WERI-Rb-1 (cell line): ENCODE measurements at regions not wholly inside any gene's neighbourhood (a gene's known extent, or its start where the extent isn't known, plus 50 kb on each side); places are given as distances from the start of the nearest gene placed in this dataset.
A peak's percentile ranks its signal among the peaks of the same experiment; 100 is the strongest.

Source experiments
- DNase-seq: peaks from one replicate; pipeline ENCODE4 v3.0.0-alpha.2; 2020
- H3K27ac ChIP-seq: fragments of 250-450 bp; sonication (Bioruptor Pico); 2 replicates; pipeline ENCODE4 v1.5.1; 2020; ENCODE audit warnings: mild to moderate bottlenecking, moderate library complexity
- H3K27me3 ChIP-seq: fragments of 250-450 bp; sonication (Bioruptor Pico); 2 replicates; pipeline ENCODE4 v1.5.1; 2021; ENCODE audit warnings: mild to moderate bottlenecking, low read depth, moderate library complexity; ENCODE audit not compliant: insufficient read depth, severe bottlenecking
- H3K36me3 ChIP-seq: fragments of 250-450 bp; sonication (Bioruptor Pico); 2 replicates; pipeline ENCODE4 v1.5.1; 2020; ENCODE audit warnings: mild to moderate bottlenecking, moderate library complexity
- H3K4me3 ChIP-seq: 2 replicates; pipeline ENCODE4 v1.5.1; 2011; ENCODE audit warnings: low read depth, mild to moderate bottlenecking, control low read depth, low read length
- H3K9me3 ChIP-seq: fragments of 250-450 bp; sonication (Bioruptor Pico); 2 replicates; pipeline ENCODE4 v1.5.1; 2021; ENCODE audit warnings: mild to moderate bottlenecking, moderate library complexity; ENCODE audit not compliant: severe bottlenecking
- TF ChIP-seq, protein P1 (sequence below): IDR thresholded peaks from 2 replicates; pipeline ENCODE4 v1.5.1; 2011; ENCODE audit warnings: low read depth, mild to moderate bottlenecking, control low read depth, inconsistent platforms, low read length

DNA sequence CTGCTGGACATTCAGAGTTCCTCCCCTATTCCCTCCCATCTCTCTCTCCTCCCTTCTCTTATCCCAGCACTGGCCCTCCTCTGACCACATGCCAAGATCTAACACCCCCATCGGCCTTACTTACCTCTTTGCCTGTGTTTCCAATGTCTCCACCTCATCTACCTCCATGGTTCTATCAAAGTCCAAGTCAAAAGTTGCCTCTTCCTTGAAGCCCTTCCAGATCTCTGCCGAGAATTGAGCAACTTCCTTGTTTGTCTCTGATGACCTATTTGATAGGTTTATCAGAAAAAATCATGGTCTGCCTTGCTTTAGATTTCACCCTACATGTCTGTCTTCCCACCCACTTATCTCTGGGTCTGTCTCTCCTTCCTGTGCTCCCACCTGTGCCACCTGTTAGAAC lies 69.7 kb upstream of the ITGA11 start:
- no peak for DNase-seq
- Histone ChIP-seq H3K9me3 (no peaks in the 10 kb centered on the region), H3K27me3 (no peaks in the 10 kb centered on the region), H3K36me3 (no peaks in the 10 kb centered on the region), H3K27ac (no peak overlapping the region), H3K4me3 (no peak overlapping the region)
- TF ChIP-seq, protein P1, sequence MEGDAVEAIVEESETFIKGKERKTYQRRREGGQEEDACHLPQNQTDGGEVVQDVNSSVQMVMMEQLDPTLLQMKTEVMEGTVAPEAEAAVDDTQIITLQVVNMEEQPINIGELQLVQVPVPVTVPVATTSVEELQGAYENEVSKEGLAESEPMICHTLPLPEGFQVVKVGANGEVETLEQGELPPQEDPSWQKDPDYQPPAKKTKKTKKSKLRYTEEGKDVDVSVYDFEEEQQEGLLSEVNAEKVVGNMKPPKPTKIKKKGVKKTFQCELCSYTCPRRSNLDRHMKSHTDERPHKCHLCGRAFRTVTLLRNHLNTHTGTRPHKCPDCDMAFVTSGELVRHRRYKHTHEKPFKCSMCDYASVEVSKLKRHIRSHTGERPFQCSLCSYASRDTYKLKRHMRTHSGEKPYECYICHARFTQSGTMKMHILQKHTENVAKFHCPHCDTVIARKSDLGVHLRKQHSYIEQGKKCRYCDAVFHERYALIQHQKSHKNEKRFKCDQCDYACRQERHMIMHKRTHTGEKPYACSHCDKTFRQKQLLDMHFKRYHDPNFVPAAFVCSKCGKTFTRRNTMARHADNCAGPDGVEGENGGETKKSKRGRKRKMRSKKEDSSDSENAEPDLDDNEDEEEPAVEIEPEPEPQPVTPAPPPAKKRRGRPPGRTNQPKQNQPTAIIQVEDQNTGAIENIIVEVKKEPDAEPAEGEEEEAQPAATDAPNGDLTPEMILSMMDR = no peak

DNA sequence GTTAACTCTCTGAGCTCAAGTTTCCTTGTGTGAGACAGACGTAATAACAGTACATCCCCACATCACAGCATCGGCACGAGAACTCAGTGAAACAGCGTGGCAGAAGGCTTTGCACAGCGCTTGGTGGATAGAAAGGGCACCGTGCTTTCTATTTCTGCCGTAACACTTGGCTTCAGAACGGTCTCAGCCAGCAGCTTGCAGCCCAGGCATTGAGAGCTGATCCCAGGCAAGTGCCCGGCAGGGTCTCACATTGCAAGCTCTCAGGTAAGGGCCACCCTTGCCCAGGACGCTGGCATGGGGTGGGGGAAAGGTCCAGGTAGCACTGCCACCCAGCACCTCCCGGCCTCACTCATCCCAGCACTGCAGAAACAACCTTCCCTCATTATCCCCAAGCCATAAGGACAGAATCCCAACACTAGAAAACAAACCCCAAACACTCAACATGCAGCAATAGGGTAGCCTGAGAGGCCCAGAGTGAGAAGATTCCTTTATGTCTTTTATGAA lies 70.5 kb upstream of the ITGA11 start:
- no peaks in the 10 kb centered on the region for H3K36me3 ChIP-seq
- no peaks in the 10 kb centered on the region for H3K27me3 ChIP-seq
- no peak for DNase-seq
- no peak overlapping the region for H3K27ac ChIP-seq
- TF ChIP-seq, protein P1 = no peak
- H3K9me3 ChIP-seq = no peaks in the 10 kb centered on the region
- H3K4me3 ChIP-seq = no peak overlapping the region

DNA sequence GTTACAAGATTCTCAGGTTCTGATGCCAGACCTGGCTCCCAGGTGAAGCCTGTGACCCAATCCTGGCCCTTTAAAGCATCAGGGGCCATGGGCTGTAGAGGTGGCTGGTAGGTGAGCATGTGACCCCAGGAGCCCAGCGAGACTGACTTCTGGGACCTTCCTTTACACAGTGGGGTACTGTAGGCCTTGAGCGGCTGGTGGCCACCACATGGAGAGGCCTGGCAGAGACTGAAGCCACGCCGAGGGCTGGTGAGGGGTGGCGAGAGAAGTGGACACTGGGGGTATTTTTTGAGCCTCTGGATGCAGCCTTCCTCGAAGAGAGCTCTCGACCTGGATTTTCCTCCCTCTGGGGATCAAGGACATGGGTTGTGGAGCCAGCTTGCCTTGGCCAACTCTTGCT lies 71.2 kb upstream of the ITGA11 start:
- H3K36me3 ChIP-seq = no peaks in the 10 kb centered on the region
- TF ChIP-seq, protein P1 = no peak
- DNase-seq = no peak
- H3K27me3 ChIP-seq = no peaks in the 10 kb centered on the region
- H3K27ac ChIP-seq = no peak overlapping the region
- H3K4me3 ChIP-seq = no peak overlapping the region
- H3K9me3 ChIP-seq = no peaks in the 10 kb centered on the region

DNA sequence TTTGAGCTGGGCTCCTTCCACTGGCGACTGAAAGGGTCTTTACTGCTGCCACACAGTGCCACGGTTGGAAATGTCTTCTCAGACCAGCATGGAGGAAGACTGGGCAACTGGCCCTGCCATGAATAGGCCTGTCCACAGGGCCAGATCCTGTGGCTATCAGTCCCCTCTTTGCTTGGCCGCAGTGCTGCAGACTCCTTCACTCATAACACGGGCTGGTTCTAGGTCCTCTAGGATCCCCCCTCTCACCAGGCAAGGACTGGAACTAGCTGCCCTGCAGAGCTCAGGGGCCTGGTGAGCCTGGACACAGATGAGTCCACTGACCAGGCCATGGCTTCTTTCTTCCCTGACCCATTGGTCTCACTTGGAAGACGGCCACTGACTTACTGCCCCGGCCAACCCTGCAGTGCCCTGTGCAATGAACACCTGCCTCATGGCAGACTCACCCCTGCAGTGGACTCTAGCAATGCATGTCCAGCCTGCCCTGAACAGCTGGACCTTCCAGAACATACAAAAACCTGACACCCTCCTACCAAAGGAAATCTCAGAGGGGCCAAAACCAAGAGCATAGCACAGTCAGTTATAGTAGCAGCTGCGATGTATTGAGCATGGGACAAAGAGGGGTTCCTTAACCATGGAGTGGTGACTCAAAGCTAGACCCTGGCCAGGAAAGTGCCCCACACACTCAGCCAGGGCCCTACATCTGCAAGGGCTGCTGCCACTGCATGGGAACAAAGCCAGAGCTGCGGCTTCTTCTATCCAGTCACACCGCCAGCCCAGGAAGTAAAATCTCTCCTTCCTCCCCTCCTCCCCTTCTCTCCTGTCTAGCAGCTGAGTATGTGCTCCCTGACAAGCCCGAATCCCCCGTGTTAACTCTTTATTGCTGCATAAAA lies 72.1 kb upstream of the ITGA11 start:
- TF ChIP-seq, protein P1 = no peak

DNA sequence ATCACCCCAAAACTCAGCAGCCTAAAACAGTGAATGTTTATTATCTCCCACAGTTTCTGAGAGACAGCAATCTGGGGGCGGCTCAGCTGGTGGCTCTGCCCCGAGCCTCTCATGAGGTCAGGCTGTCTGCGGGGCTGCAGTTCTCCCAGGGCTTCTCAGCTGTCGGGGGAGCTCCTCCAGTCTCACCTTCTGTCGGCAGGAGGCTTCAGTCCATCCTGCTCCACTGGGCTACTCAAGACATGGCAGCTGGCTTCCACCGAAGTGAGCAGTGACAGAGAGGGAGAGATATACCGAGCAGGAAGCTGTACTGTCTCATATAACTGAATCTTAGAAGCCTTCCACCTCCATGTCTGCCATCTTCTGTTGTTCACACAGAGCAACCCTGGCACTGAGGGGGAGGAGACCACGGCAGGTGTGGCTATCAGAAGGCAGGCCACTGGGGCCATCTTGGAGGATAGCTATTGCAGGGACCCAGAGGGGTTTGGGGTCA lies 72.8 kb upstream of the ITGA11 start:
- Histone ChIP-seq H3K9me3 (no peaks in the 10 kb centered on the region), H3K27ac (no peak overlapping the region), H3K27me3 (no peaks in the 10 kb centered on the region), H3K36me3 (no peaks in the 10 kb centered on the region), H3K4me3 (no peak overlapping the region)
- TF ChIP-seq, protein P1 = no peak
- DNase-seq = peak; percentile 14

More for the DNA sequence above, 72.1 kb upstream of the ITGA11 start:
- H3K36me3 ChIP-seq = no peaks in the 10 kb centered on the region
- DNase-seq = no peak
- no peak overlapping the region for H3K4me3 ChIP-seq
- no peaks in the 10 kb centered on the region for H3K27me3 ChIP-seq
- H3K9me3 ChIP-seq = no peaks in the 10 kb centered on the region
- H3K27ac ChIP-seq = no peak overlapping the region
